GM12878 (cell line): ENCODE measurements at regions not wholly inside any gene's neighbourhood (a gene's known extent, or its start where the extent isn't known, plus 50 kb on each side); places are given as distances from the start of the nearest gene placed in this dataset.

Experiments used
- ATAC-seq: fragments of 200-7000 bp; cut with Tn5 transposase; 3 replicates; pipeline ENCODE4 v1.9.1; 2020; ENCODE audit warnings: mild to moderate bottlenecking, moderate library complexity
- BruUV-seq: library from RNA; stranded (reverse); fragments of 400-500 nt; replicated peaks from 2 replicates; lab custom pipeline; 2021; lab: Mats Ljungman, UMichigan
- CTCF ChIA-PET: fragments of 300-600 bp; sonication (Branson Sonifier 250); formaldehyde crosslinking; extraction: SDS; loops from one replicate; lab custom pipeline; 2021; ENCODE audit warnings: inconsistent platforms; lab: Yijun Ruan, JAX
- POLR2A ChIA-PET: fragments of 350-600 bp; formaldehyde crosslinking; extraction: SDS; loops from one replicate; lab custom pipeline; 2021; ENCODE audit warnings: inconsistent platforms; lab: Charles Lee
- RAD21 ChIA-PET: fragments of 300-600 bp; sonication (Branson Sonifier 250); formaldehyde crosslinking; loops from one replicate; lab custom pipeline; 2023; ENCODE audit warnings: antibody characterized with exemption; ENCODE audit not compliant: unreplicated experiment; lab: Charles Lee
- SMC1A ChIA-PET: fragments of 300-600 bp; sonication (Branson Sonifier 250); formaldehyde crosslinking; loops from one replicate; lab custom pipeline; 2023; ENCODE audit not compliant: unreplicated experiment, uncharacterized antibody; lab: Charles Lee
- DNase-seq: peaks from one replicate; pipeline ENCODE4 v3.0.0-alpha.2; 2011; ENCODE audit warnings: low read depth, low spot score
- FAIRE-seq: peaks from 3 replicates; lab custom pipeline; 2011; peaks lifted over from hg19 to GRCh38; lab: Jason Lieb, UNC
- H2AFZ ChIP-seq: 2 replicates; pipeline ENCODE4 v1.6.0; 2011; ENCODE audit warnings: low read depth, low read length, control low read depth; ENCODE audit not compliant: control insufficient read depth
- H3K27ac ChIP-seq: 2 replicates; pipeline ENCODE4 v1.5.1; 2011; ENCODE audit warnings: control low read depth; ENCODE audit not compliant: control insufficient read depth, insufficient read depth
- H3K27me3 ChIP-seq, 2 experiments: replicated peaks in 1 of 2; 2 replicates each; pipeline versions ENCODE4 v1.6.0 to v1.6.1; 2011; ENCODE audit warnings: low read length in 1 of 2; ENCODE audit not compliant: control insufficient read depth in 2 of 2, insufficient read depth in 2 of 2
- H3K36me3 ChIP-seq, 2 experiments: 2 replicates each; pipeline ENCODE4 v1.5.1; 2011; ENCODE audit warnings: low read length in 1 of 2; ENCODE audit not compliant: control insufficient read depth in 2 of 2, insufficient read depth in 2 of 2
- H3K4me1 ChIP-seq: 2 replicates; pipeline ENCODE4 v1.6.1; 2011; ENCODE audit warnings: mild to moderate bottlenecking, low read length, moderate library complexity, mixed read lengths; ENCODE audit not compliant: control insufficient read depth, insufficient read depth
- H3K4me2 ChIP-seq: 2 replicates; pipeline ENCODE4 v1.6.0; 2011; ENCODE audit warnings: control low read depth; ENCODE audit not compliant: control insufficient read depth, insufficient read depth
- H3K4me3 ChIP-seq: fragments of 200-600 bp; sonication (generic); 2 replicates; pipeline ENCODE4 v1.5.1; 2016
- H3K79me2 ChIP-seq: 2 replicates; pipeline ENCODE4 v1.6.0; 2011; ENCODE audit warnings: low read length; ENCODE audit not compliant: control insufficient read depth, insufficient read depth
- H3K9ac ChIP-seq: 2 replicates; pipeline ENCODE4 v1.8.0; 2011; ENCODE audit warnings: low read length, control low read depth, mixed read lengths; ENCODE audit not compliant: control insufficient read depth, insufficient read depth
- H3K9me3 ChIP-seq: replicated peaks from 3 replicates; pipeline ENCODE4 v1.5.1; 2011; ENCODE audit warnings: mild to moderate bottlenecking, low read length; ENCODE audit not compliant: control insufficient read depth, insufficient read depth
- H4K20me1 ChIP-seq: 2 replicates; pipeline ENCODE4 v1.6.0; 2011; ENCODE audit not compliant: control insufficient read depth, insufficient read depth
- BCL11A ChIP-seq: IDR thresholded peaks from 2 replicates; pipeline ENCODE4 v1.6.1; 2011; ENCODE audit warnings: low read depth, low read length
- EZH2 ChIP-seq: IDR thresholded peaks from 2 replicates; pipeline ENCODE4 v1.6.1; 2012; ENCODE audit warnings: low read depth, mild to moderate bottlenecking, control low read depth, inconsistent platforms, low read length, borderline replicate concordance; ENCODE audit not compliant: control insufficient read depth
- HCFC1 ChIP-seq: fragments of 150-350 bp; IDR thresholded peaks from 2 replicates; pipeline ENCODE4 v1.6.1; 2014; ENCODE audit warnings: low read length
- HDAC6 ChIP-seq: fragments of 200-600 bp; sonication (generic); IDR thresholded peaks from one replicate; pipeline ENCODE4 v1.8.0; 2017; ENCODE audit warnings: antibody characterized with exemption; ENCODE audit not compliant: unreplicated experiment
- KAT2A ChIP-seq: conservative IDR thresholded peaks from 2 replicates; pipeline ENCODE4 v1.6.1; 2011; ENCODE audit warnings: low read depth, low read length; ENCODE audit not compliant: control insufficient read depth
- NFIC ChIP-seq: IDR thresholded peaks from 2 replicates; pipeline ENCODE4 v1.6.1; 2012; ENCODE audit warnings: low read depth, mild to moderate bottlenecking, inconsistent platforms, low read length, moderate library complexity
- RBBP5 ChIP-seq: fragments of 200-600 bp; sonication (generic); conservative IDR thresholded peaks from 2 replicates; pipeline ENCODE4 v1.6.1; 2016
- SP1 ChIP-seq: IDR thresholded peaks from one replicate; pipeline ENCODE4 v1.6.1; 2011; ENCODE audit warnings: low read depth, low read length
- SREBF2 ChIP-seq: IDR thresholded peaks from 2 replicates; pipeline ENCODE4 v1.6.1; 2012; ENCODE audit warnings: mild to moderate bottlenecking, low read length
- TAF1 ChIP-seq: IDR thresholded peaks from 2 replicates; pipeline ENCODE4 v1.6.1; 2011; ENCODE audit warnings: mild to moderate bottlenecking, low read depth, low read length, borderline replicate concordance
- TCF3 ChIP-seq: IDR thresholded peaks from 2 replicates; pipeline ENCODE4 v1.6.1; 2012; ENCODE audit warnings: low read depth, mild to moderate bottlenecking, low read length, borderline replicate concordance; ENCODE audit not compliant: insufficient read depth
- WGBS: methylation state at CpG from one replicate; pipeline ENCODE4 v1.1.6; 2016; ENCODE audit warnings: low lambda C conversion rate; ENCODE audit not compliant: insufficient replicate concordance, insufficient coverage; ENCODE audit errors: missing lambda C conversion rate; 5-methylcytosine and 5-hydroxymethylcytosine counted together
- in situ Hi-C: fragments of 300-500 bp; cut with MboI; formaldehyde crosslinking; loops from 9 replicates; pipeline ENCODE4 v1.14.3; 2018; ENCODE audit warnings: mixed read lengths
- intact Hi-C: fragments of 100-400 bp; cut with micrococcal nuclease; formaldehyde crosslinking; loops from one replicate; pipeline ENCODE4 v1.14.2; 2022; ENCODE audit not compliant: unreplicated experiment
- TF ChIP-seq, protein P1 (sequence below): fragments of 450-650 bp; IDR thresholded peaks from 2 replicates; pipeline ENCODE4 v1.6.1; 2017; ENCODE audit warnings: mild to moderate bottlenecking, low read depth, inconsistent platforms; ENCODE audit not compliant: poor library complexity, severe bottlenecking
- TF ChIP-seq, protein P2 (sequence below): fragments of 450-650 bp; formaldehyde crosslinking; IDR thresholded peaks from 2 replicates; pipeline ENCODE4 v1.4.0; 2020; ENCODE audit warnings: mild to moderate bottlenecking, moderate library complexity

DNA sequence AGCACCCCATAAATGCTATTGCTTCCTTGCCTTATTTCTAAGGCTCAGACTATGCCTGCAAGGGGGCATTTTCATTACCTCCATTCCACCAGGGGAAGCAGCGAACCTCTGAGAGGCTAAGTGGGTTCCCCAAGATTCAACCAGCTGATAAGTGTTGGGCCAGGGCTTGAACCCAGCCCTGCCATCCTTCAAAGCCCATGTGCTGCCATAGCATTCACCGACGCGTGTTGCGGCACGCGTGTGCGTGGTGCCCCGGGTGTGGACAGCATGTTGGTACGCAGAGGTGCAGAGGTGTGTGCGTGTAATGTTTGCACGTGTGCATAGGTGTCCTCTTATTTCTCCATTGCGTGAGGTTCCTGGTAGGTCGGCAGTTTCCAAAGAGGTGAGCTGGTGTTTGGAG is 66.0 kb upstream of the PPARA start:
- Histone ChIP-seq H4K20me1 (no peaks in the 10 kb centered on the region), H3K27me3 (no peaks in the 10 kb centered on the region), H3K36me3 (no peaks in the 10 kb centered on the region), H3K79me2 (no peaks in the 10 kb centered on the region), H3K27ac (no peak overlapping the region), H3K4me1 (no peaks in the 10 kb centered on the region), H3K9me3 (no peaks in the 10 kb centered on the region), H3K9ac (no peak overlapping the region), H3K4me3 (no peak overlapping the region), H3K4me2 (no peak overlapping the region), H2AFZ (no peak overlapping the region)
- TF ChIP-seq HDAC6 (no peak), NFIC (no peak), KAT2A (no peak), SP1 (no peak), TAF1 (no peak), TCF3 (no peak), SREBF2 (no peak), BCL11A (no peak), RBBP5 (no peak), EZH2 (no peak), HCFC1 (no peak)
- TF ChIP-seq, protein P1, sequence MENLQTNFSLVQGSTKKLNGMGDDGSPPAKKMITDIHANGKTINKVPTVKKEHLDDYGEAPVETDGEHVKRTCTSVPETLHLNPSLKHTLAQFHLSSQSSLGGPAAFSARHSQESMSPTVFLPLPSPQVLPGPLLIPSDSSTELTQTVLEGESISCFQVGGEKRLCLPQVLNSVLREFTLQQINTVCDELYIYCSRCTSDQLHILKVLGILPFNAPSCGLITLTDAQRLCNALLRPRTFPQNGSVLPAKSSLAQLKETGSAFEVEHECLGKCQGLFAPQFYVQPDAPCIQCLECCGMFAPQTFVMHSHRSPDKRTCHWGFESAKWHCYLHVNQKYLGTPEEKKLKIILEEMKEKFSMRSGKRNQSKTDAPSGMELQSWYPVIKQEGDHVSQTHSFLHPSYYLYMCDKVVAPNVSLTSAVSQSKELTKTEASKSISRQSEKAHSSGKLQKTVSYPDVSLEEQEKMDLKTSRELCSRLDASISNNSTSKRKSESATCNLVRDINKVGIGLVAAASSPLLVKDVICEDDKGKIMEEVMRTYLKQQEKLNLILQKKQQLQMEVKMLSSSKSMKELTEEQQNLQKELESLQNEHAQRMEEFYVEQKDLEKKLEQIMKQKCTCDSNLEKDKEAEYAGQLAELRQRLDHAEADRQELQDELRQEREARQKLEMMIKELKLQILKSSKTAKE, result no peak
- TF ChIP-seq, protein P2, sequence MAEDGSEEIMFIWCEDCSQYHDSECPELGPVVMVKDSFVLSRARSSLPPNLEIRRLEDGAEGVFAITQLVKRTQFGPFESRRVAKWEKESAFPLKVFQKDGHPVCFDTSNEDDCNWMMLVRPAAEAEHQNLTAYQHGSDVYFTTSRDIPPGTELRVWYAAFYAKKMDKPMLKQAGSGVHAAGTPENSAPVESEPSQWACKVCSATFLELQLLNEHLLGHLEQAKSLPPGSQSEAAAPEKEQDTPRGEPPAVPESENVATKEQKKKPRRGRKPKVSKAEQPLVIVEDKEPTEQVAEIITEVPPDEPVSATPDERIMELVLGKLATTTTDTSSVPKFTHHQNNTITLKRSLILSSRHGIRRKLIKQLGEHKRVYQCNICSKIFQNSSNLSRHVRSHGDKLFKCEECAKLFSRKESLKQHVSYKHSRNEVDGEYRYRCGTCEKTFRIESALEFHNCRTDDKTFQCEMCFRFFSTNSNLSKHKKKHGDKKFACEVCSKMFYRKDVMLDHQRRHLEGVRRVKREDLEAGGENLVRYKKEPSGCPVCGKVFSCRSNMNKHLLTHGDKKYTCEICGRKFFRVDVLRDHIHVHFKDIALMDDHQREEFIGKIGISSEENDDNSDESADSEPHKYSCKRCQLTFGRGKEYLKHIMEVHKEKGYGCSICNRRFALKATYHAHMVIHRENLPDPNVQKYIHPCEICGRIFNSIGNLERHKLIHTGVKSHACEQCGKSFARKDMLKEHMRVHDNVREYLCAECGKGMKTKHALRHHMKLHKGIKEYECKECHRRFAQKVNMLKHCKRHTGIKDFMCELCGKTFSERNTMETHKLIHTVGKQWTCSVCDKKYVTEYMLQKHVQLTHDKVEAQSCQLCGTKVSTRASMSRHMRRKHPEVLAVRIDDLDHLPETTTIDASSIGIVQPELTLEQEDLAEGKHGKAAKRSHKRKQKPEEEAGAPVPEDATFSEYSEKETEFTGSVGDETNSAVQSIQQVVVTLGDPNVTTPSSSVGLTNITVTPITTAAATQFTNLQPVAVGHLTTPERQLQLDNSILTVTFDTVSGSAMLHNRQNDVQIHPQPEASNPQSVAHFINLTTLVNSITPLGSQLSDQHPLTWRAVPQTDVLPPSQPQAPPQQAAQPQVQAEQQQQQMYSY (CRISPR knock-in tag), result no peak
- ChIA-PET CTCF (no interaction called here), RAD21 (no interaction called here), POLR2A (no interaction called here), SMC1A (no interaction called here)
- ATAC-seq (no peak), FAIRE-seq (no peak), DNase-seq (no peak)
- intact Hi-C loops (no loop called here), in situ Hi-C loops (no loop called here)
- over 99% methylated on average over 14 of the region's 14 CpGs for WGBS
- no TSS peak for BruUV-seq
